OCI-LY3 (cell line): ENCODE measurements at regions not wholly inside any gene's neighbourhood (a gene's known extent, or its start where the extent isn't known, plus 50 kb on each side); places are given as distances from the start of the nearest gene placed in this dataset.

Experiments used
- H2AFZ ChIP-seq: fragments of 200-600, 300-600 bp; shearing (Covaris generic); 2 replicates; pipeline ENCODE4 v1.6.0; 2014; ENCODE audit warnings: antibody characterized with exemption, low read depth, low read length
- H3K27ac ChIP-seq: fragments of 200-600, 300-600 bp; sonication (generic); 2 replicates; pipeline ENCODE4 v1.5.1; 2014; ENCODE audit warnings: mild to moderate bottlenecking, low read length, moderate library complexity, mixed read lengths
- H3K27me3 ChIP-seq: fragments of 200-600, 300-600 bp; sonication (generic); 2 replicates; pipeline ENCODE4 v1.6.1; 2014; ENCODE audit warnings: low read depth, low read length, mixed read lengths
- H3K36me3 ChIP-seq: fragments of 200-600, 300-600 bp; sonication (generic); replicated peaks from 2 replicates; pipeline ENCODE3; 2014; ENCODE audit warnings: low read depth, low read length, mixed read lengths
- H3K4me1 ChIP-seq: fragments of 300-600, 200-600 bp; sonication (generic); 2 replicates; pipeline ENCODE4 v1.6.1; 2014; ENCODE audit warnings: low read length, mixed read lengths
- H3K4me2 ChIP-seq: fragments of 200-600, 300-600 bp; sonication (generic); 2 replicates; pipeline ENCODE4 v1.6.1; 2014; ENCODE audit warnings: low read length, mixed read lengths
- H3K4me3 ChIP-seq: fragments of 300-600, 200-600 bp; sonication (generic); 2 replicates; pipeline ENCODE4 v1.5.1; 2014; ENCODE audit warnings: antibody characterized with exemption, mild to moderate bottlenecking, low read length, moderate library complexity
- H3K79me2 ChIP-seq: fragments of 300-600, 200-600 bp; shearing (Covaris generic); 2 replicates; pipeline ENCODE4 v1.6.1; 2014; ENCODE audit warnings: mild to moderate bottlenecking, low read length, mixed read lengths
- H3K9ac ChIP-seq: fragments of 300-600, 200-600 bp; shearing (Covaris generic); 2 replicates; pipeline ENCODE4 v1.6.0; 2014; ENCODE audit warnings: mild to moderate bottlenecking, low read length, moderate library complexity
- H3K9me3 ChIP-seq: fragments of 200-600, 300-600 bp; shearing (Covaris generic); 2 replicates; pipeline ENCODE4 v1.6.1; 2014; ENCODE audit warnings: low read length, mixed read lengths; ENCODE audit not compliant: insufficient read depth
- H4K20me1 ChIP-seq: fragments of 200-600, 300-600 bp; sonication (generic); 2 replicates; pipeline ENCODE4 v1.6.1; 2016; ENCODE audit warnings: low read length, mixed read lengths; ENCODE audit not compliant: insufficient read depth
- EZH2phosphoT487 ChIP-seq: fragments of 200-600 bp; shearing (Covaris generic); IDR thresholded peaks from 2 replicates; pipeline ENCODE4 v1.6.1; 2018; ENCODE audit warnings: antibody characterized with exemption, mixed run types, low read depth
- TF ChIP-seq, protein P1 (sequence below): fragments of 200-600, 300-600 bp; sonication (generic); IDR thresholded peaks from 2 replicates; pipeline ENCODE4 v1.5.1; 2014; ENCODE audit warnings: antibody characterized with exemption, low read length, low read depth

DNA sequence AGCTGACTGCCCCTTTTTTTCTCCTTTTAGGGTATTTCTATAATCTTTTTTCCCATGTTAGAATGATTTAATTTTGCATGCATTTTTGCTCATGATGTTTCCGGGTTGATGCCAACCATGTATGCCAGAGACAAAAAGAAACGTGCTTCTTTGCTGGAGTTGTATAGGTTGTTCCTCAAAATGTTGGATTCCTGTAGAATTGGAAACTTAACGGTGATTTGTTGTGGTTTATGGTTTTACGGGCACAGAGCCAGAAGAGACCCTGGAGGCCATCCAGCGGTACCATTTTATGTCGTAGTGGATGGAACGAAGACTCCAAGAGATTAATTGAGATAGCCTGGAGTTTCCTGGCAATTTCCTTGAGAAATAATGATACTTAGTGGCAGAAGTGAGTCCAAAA, 481.5 kb upstream of the RGMA start:
- no peaks in the 10 kb centered on the region for H4K20me1 ChIP-seq
- H3K36me3 ChIP-seq: no peaks in the 10 kb centered on the region
- H3K27ac ChIP-seq: no peak overlapping the region
- no peak overlapping the region for H3K4me3 ChIP-seq
- H3K27me3 ChIP-seq: no peaks in the 10 kb centered on the region
- H3K9ac ChIP-seq: no peak overlapping the region
- H3K4me1 ChIP-seq: no peaks in the 10 kb centered on the region
- no peak overlapping the region for H2AFZ ChIP-seq
- no peak overlapping the region for H3K4me2 ChIP-seq
- H3K9me3 ChIP-seq: no peaks in the 10 kb centered on the region
- no peaks in the 10 kb centered on the region for H3K79me2 ChIP-seq
- TF ChIP-seq EZH2phosphoT487: no peak
- TF ChIP-seq, protein P1, sequence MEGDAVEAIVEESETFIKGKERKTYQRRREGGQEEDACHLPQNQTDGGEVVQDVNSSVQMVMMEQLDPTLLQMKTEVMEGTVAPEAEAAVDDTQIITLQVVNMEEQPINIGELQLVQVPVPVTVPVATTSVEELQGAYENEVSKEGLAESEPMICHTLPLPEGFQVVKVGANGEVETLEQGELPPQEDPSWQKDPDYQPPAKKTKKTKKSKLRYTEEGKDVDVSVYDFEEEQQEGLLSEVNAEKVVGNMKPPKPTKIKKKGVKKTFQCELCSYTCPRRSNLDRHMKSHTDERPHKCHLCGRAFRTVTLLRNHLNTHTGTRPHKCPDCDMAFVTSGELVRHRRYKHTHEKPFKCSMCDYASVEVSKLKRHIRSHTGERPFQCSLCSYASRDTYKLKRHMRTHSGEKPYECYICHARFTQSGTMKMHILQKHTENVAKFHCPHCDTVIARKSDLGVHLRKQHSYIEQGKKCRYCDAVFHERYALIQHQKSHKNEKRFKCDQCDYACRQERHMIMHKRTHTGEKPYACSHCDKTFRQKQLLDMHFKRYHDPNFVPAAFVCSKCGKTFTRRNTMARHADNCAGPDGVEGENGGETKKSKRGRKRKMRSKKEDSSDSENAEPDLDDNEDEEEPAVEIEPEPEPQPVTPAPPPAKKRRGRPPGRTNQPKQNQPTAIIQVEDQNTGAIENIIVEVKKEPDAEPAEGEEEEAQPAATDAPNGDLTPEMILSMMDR: no peak

DNA sequence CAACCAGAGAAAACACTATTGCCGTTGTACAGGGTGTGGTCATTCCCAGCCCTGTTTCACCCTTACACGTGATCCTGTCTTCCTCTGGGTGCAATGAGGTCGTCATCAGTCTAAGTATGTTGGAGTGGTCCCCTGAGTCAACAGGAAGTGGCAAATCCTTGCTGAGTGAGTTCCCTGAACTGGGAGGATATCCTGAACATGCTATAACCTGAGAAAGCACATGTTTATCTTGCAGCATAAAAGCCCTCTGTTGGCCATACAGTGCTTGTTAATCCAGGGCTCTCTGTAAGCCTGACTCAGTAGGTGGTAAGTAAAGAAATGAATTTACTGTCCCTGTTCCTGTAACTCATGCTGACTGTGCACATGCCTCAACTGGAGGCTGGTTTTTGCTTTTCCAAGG, 477.8 kb upstream of the RGMA start:
- no peaks in the 10 kb centered on the region for H3K36me3 ChIP-seq
- H2AFZ ChIP-seq: no peak overlapping the region
- H4K20me1 ChIP-seq: no peaks in the 10 kb centered on the region
- no peaks in the 10 kb centered on the region for H3K9me3 ChIP-seq
- H3K4me2 ChIP-seq: no peak overlapping the region
- no peak overlapping the region for H3K27ac ChIP-seq
- no peak overlapping the region for H3K4me3 ChIP-seq
- H3K79me2 ChIP-seq: no peaks in the 10 kb centered on the region
- no peak for TF ChIP-seq EZH2phosphoT487
- TF ChIP-seq, protein P1: no peak
- no peaks in the 10 kb centered on the region for H3K27me3 ChIP-seq
- no peaks in the 10 kb centered on the region for H3K4me1 ChIP-seq
- no peak overlapping the region for H3K9ac ChIP-seq

DNA sequence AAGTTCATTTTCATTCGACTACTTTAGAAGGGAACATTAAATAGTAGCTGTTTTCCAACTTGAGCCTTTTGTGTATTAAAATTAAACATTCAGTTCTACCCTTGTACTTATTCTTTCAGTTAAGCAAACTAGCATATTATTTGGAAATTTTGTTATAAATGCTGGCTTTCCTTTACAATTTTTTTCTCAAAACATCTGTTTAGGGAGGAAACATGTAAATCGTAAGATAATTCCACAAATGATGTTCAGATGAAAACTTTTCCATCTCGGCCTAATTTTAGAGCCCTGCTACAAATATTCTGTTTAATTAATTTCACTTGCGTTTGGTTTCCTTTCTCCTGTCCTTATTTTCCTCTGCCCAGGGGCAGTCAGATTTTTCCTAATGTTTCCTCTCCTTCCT, 476.2 kb upstream of the RGMA start:
- no peak overlapping the region for H2AFZ ChIP-seq
- H4K20me1 ChIP-seq: no peaks in the 10 kb centered on the region
- H3K4me2 ChIP-seq: no peak overlapping the region
- no peak overlapping the region for H3K9ac ChIP-seq
- no peaks in the 10 kb centered on the region for H3K4me1 ChIP-seq
- H3K27me3 ChIP-seq: no peaks in the 10 kb centered on the region
- H3K4me3 ChIP-seq: no peak overlapping the region
- H3K27ac ChIP-seq: no peak overlapping the region
- no peaks in the 10 kb centered on the region for H3K9me3 ChIP-seq
- H3K79me2 ChIP-seq: no peaks in the 10 kb centered on the region
- H3K36me3 ChIP-seq: no peaks in the 10 kb centered on the region
- no peak for TF ChIP-seq EZH2phosphoT487
- TF ChIP-seq, protein P1: no peak

DNA sequence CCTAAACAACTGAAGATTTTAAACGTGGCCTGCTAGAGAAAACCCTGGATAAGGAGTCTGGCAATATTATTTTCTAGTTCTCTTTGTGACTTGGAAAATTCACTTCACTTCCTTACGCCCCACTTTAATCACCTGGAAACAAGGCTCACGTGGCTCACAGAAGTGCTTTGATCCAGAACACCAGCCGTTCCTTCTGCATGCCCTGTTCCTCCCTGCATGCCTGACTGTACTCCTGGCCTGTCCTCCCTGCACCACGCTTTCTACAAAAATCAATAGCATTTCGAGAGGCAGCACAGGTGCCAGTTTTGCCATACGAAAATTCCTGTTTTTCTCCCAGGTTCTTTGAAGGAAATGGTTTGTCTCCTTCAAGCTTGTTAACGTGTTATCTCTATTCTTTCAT, 474.2 kb upstream of the RGMA start:
- no peaks in the 10 kb centered on the region for H3K4me1 ChIP-seq
- H3K36me3 ChIP-seq: no peaks in the 10 kb centered on the region
- no peaks in the 10 kb centered on the region for H3K9me3 ChIP-seq
- H3K79me2 ChIP-seq: no peaks in the 10 kb centered on the region
- no peak overlapping the region for H2AFZ ChIP-seq
- H3K4me3 ChIP-seq: no peak overlapping the region
- TF ChIP-seq, protein P1: no peak
- TF ChIP-seq EZH2phosphoT487: no peak
- no peak overlapping the region for H3K27ac ChIP-seq
- H3K4me2 ChIP-seq: no peak overlapping the region
- no peaks in the 10 kb centered on the region for H3K27me3 ChIP-seq
- H3K9ac ChIP-seq: no peak overlapping the region
- no peaks in the 10 kb centered on the region for H4K20me1 ChIP-seq
